ENCODE measurements at regions not wholly inside any gene's neighbourhood (a gene's known extent, or its start where the extent isn't known, plus 50 kb on each side); places are given as distances from the start of the nearest gene placed in this dataset.

GRCh38 chr2:225318440-225318839 lies 81.1 kb upstream of the NYAP2 start:
- Histone ChIP-seq H2BK20ac (ENCODE audit: low read depth, low read length, poor library complexity, severe bottlenecking) (no peak overlapping the region), H3K56ac (ENCODE audit: insufficient read length, low read depth, low read length) (no peak overlapping the region), H3T11ph (ENCODE audit: low read length) (no peak overlapping the region), H3K14ac (ENCODE audit: insufficient read depth, low read length) (no peak overlapping the region), H4K8ac (replicated peaks; ENCODE audit: insufficient read length, low read depth, low read length) (no peak overlapping the region), H2BK5ac (ENCODE audit: insufficient read length, low read length) (no peak overlapping the region), H3K4me2 (ENCODE audit: insufficient read depth, insufficient read length, low read length) (no peak overlapping the region), H3K4ac (ENCODE audit: low read depth, low read length) (no peak overlapping the region), H3K18ac (ENCODE audit: insufficient read length, low read depth, low read length) (no peak overlapping the region), H3K79me2 (ENCODE audit: insufficient read depth, low read length) (no peaks in the 10 kb centered on the region), H3K9me3 (ENCODE audit: control insufficient read depth, low read depth, low read length) (no peaks in the 10 kb centered on the region), H3K23ac (ENCODE audit: insufficient read length, low read depth, low read length) (no peak overlapping the region), H3K4me1 (ENCODE audit: insufficient read depth, low read length) (no peaks in the 10 kb centered on the region), H3K79me1 (ENCODE audit: insufficient read depth, low read depth, low read length, poor library complexity, severe bottlenecking) (no peaks in the 10 kb centered on the region), H3K27me3 (ENCODE audit: insufficient read depth, low read length) (no peaks in the 10 kb centered on the region), H2BK15ac (ENCODE audit: low read depth, low read length) (no peak overlapping the region), H3K9ac (ENCODE audit: extremely low read depth, insufficient read length, low read length) (no peak overlapping the region), H3K27ac (ENCODE audit: insufficient read length, low read depth, low read length) (no peak overlapping the region), H2BK120ac (ENCODE audit: low read depth, low read length, poor library complexity, severe bottlenecking) (no peak overlapping the region), H2AFZ (ENCODE audit: low read length) (no peak overlapping the region), H2BK12ac (ENCODE audit: insufficient read length, low read depth, low read length) (no peak overlapping the region), H3K23me2 (ENCODE audit: insufficient read length, low read depth, low read length, poor library complexity, severe bottlenecking) (no peaks in the 10 kb centered on the region), H4K91ac (ENCODE audit: insufficient read length, low read depth, low read length) (no peak overlapping the region), H2AK5ac (ENCODE audit: insufficient read length, low read length) (no peak overlapping the region), H4K20me1 (ENCODE audit: control insufficient read depth, insufficient read depth, insufficient read length) (no peaks in the 10 kb centered on the region), H4K5ac (ENCODE audit: insufficient read length, low read depth, low read length) (no peak overlapping the region)
- peaks cover 11 to 12% of the 10 kb centered on the region in 2 experiments for H3K9me3 Mint-ChIP-seq
- no peak for TF ChIP-seq CTCF (conservative IDR thresholded peaks at IDR 0.05)
- H3K4me3 Mint-ChIP-seq: no peak overlapping the region
- H3K27me3 Mint-ChIP-seq (ENCODE audit: low read depth): no peaks in the 10 kb centered on the region
- H3K27ac Mint-ChIP-seq: no peak overlapping the region
- no CpG with 5 or more reads among the region's 1 CpG for WGBS (ENCODE audit: extremely low coverage, insufficient read length, low lambda C conversion rate)
- H3K36me3 Mint-ChIP-seq (ENCODE audit: insufficient read depth in 1 of 3, low read depth in 3 of 3): peaks cover 1 to 9% (median 7%) of the 10 kb centered on the region in 3 experiments; a peak in 3 of 7 replicates
- no peaks in the 10 kb centered on the region for H3K4me1 Mint-ChIP-seq
- no peak for DNase-seq
